ENCODE measurements at regions not wholly inside any gene's neighbourhood (a gene's known extent, or its start where the extent isn't known, plus 50 kb on each side); places are given as distances from the start of the nearest gene placed in this dataset.

DNA sequence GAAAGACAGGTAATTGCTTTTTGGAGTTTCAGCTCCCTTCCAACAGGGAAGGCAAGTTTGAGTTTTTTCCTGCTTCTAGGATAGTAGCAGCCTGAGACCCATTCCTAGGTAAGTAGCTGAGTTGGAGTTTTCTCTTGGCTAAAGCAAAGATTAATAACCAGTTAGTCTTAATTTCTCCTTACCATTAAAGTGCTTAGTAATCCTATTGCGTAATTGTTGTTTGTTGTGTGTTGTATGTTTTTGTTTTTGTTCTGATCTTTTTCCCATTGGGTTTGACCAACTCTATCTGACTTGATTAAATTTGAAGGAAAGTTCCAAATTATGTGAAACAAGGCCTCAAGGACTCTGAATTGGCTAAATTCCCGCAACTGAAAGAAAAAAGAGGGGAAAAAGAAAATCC lies 83.5 kb downstream of the TBX22 start:
- WGBS, 2 experiments (ENCODE audit: extremely low coverage in 2 of 2, insufficient read length in 1 of 2), result no CpG with 5 or more reads among the region's 2 CpGs
- Histone ChIP-seq H3K4ac (ENCODE audit: low read depth, low read length) (no peak overlapping the region), H2AFZ (replicated peaks; ENCODE audit: low read length, poor library complexity) (no peak overlapping the region), H2BK20ac (ENCODE audit: low read depth, low read length) (no peak overlapping the region), H3K4me1 (ENCODE audit: control insufficient read depth, insufficient read depth, low read length) (no peaks in the 10 kb centered on the region), H3K23ac (ENCODE audit: low read depth, low read length) (no peak overlapping the region), H3K4me2 (ENCODE audit: low read depth, low read length) (no peak overlapping the region), H2BK15ac (ENCODE audit: low read depth, low read length) (no peak overlapping the region), H3K4me3 (ENCODE audit: insufficient read depth, low read depth, low read length) (no peak overlapping the region), H2BK120ac (ENCODE audit: low read depth, low read length) (no peak overlapping the region), H3K9me1 (ENCODE audit: insufficient read depth, low read length) (no peaks in the 10 kb centered on the region), H4K20me1 (ENCODE audit: insufficient read depth, low read length) (no peaks in the 10 kb centered on the region), H3K27ac (ENCODE audit: insufficient read depth, low read length) (no peak overlapping the region), H3K27me3 (ENCODE audit: control insufficient read depth, insufficient read depth, low read length) (no peaks in the 10 kb centered on the region), H2AK5ac (ENCODE audit: low read depth, low read length) (no peak overlapping the region), H3K36me3 (ENCODE audit: control insufficient read depth, insufficient read depth, low read length) (no peaks in the 10 kb centered on the region), H2AK9ac (replicated peaks; ENCODE audit: low read depth, low read length, poor library complexity) (no peak overlapping the region), H3K9me3 (ENCODE audit: control insufficient read depth, insufficient read depth, low read length) (no peaks in the 10 kb centered on the region), H3K9ac (ENCODE audit: low read depth, low read length) (no peak overlapping the region), H4K5ac (ENCODE audit: low read depth, low read length) (no peak overlapping the region), H3K18ac (ENCODE audit: low read depth, low read length) (no peak overlapping the region), H3K79me1 (ENCODE audit: low read depth in 1 of 2, low read length in 2 of 2) (no peaks in the 10 kb centered on the region), H3K56ac (ENCODE audit: extremely low read depth, insufficient read depth, low read length) (no peak overlapping the region), H3K14ac (replicated peaks; ENCODE audit: low read depth, low read length) (no peak overlapping the region), H4K91ac (ENCODE audit: insufficient read depth, low read depth, low read length) (no peak overlapping the region), H4K8ac (ENCODE audit: low read depth in 2 of 2, low read length in 2 of 2) (no peak overlapping the region), H2BK5ac (ENCODE audit: low read depth, low read length, poor library complexity, severe bottlenecking) (no peak overlapping the region)
- intact Hi-C loops (cut with micrococcal nuclease), result no loop called here
- BruUV-seq (replicated peaks), result no TSS peak
- TF ChIP-seq MAZ (IDR thresholded peaks at IDR 0.05; ENCODE audit: borderline replicate concordance, low read depth, low read length) (no peak), CEBPB (IDR thresholded peaks at IDR 0.05; ENCODE audit: low read depth, low read length) (peak; percentile 67), MXI1 (IDR thresholded peaks at IDR 0.05; ENCODE audit: borderline replicate concordance, low read depth, low read length) (no peak), SMC3 (IDR thresholded peaks at IDR 0.05; ENCODE audit: low read depth, low read length) (no peak)
- TF ChIP-seq, protein P1, sequence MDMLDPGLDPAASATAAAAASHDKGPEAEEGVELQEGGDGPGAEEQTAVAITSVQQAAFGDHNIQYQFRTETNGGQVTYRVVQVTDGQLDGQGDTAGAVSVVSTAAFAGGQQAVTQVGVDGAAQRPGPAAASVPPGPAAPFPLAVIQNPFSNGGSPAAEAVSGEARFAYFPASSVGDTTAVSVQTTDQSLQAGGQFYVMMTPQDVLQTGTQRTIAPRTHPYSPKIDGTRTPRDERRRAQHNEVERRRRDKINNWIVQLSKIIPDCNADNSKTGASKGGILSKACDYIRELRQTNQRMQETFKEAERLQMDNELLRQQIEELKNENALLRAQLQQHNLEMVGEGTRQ (IDR thresholded peaks at IDR 0.05; ENCODE audit: low read depth, low read length), result no peak
- in situ Hi-C loops (cut with MboI; ENCODE audit: low sequenced_read_pairs), result no loop called here
- CTCF ChIA-PET, result no interaction called here
- DNase-seq (no peak), ATAC-seq (ENCODE audit: low read depth) (no peak)
- POLR2A ChIA-PET (ENCODE audit: unreplicated experiment), result no interaction called here
- dilution Hi-C loops (cut with HindIII; ENCODE audit: low sequenced_read_pairs, unreplicated experiment), result no loop called here
